HFF-Myc (cell line): ENCODE measurements at regions not wholly inside any gene's neighbourhood (a gene's known extent, or its start where the extent isn't known, plus 50 kb on each side); places are given as distances from the start of the nearest gene placed in this dataset.

ENCODE experiments used
- DNase-seq: peaks from one replicate; pipeline ENCODE4 v3.0.0-alpha.2; 2011; ENCODE audit warnings: low read depth; ENCODE audit errors: extremely low read depth
- H3K4me3 ChIP-seq: replicated peaks from 2 replicates; pipeline ENCODE4 v1.5.1; 2011; ENCODE audit warnings: low read depth, mild to moderate bottlenecking, control low read depth, low read length
- TF ChIP-seq, protein P1 (sequence below): IDR thresholded peaks from 2 replicates; pipeline ENCODE4 v1.5.1; 2012; ENCODE audit warnings: mild to moderate bottlenecking, low read depth, low read length, control low read depth; ENCODE audit errors: missing control alignments

DNA sequence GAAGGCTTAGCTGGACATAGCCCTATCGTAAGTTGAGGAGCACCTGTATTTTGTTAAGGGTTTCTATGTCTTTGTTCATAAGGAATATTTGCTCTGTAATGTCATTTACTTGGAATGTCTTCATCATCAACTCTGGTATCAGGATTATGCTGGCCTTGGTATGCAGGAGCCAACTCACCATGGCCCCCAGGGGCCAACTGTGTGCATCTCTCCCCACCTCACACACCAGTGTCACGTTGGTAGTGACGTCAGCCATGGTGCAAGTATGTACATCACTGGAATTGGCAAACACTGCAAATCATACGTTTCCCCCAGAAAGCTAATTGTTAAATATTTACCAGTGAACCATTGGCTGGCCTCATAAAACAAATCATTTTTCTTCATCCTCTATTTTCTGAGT is 70.8 kb downstream of the YTHDF1 start:
- TF ChIP-seq, protein P1, sequence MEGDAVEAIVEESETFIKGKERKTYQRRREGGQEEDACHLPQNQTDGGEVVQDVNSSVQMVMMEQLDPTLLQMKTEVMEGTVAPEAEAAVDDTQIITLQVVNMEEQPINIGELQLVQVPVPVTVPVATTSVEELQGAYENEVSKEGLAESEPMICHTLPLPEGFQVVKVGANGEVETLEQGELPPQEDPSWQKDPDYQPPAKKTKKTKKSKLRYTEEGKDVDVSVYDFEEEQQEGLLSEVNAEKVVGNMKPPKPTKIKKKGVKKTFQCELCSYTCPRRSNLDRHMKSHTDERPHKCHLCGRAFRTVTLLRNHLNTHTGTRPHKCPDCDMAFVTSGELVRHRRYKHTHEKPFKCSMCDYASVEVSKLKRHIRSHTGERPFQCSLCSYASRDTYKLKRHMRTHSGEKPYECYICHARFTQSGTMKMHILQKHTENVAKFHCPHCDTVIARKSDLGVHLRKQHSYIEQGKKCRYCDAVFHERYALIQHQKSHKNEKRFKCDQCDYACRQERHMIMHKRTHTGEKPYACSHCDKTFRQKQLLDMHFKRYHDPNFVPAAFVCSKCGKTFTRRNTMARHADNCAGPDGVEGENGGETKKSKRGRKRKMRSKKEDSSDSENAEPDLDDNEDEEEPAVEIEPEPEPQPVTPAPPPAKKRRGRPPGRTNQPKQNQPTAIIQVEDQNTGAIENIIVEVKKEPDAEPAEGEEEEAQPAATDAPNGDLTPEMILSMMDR: no peak
- H3K4me3 ChIP-seq: no peak overlapping the region
- no peak for DNase-seq

DNA sequence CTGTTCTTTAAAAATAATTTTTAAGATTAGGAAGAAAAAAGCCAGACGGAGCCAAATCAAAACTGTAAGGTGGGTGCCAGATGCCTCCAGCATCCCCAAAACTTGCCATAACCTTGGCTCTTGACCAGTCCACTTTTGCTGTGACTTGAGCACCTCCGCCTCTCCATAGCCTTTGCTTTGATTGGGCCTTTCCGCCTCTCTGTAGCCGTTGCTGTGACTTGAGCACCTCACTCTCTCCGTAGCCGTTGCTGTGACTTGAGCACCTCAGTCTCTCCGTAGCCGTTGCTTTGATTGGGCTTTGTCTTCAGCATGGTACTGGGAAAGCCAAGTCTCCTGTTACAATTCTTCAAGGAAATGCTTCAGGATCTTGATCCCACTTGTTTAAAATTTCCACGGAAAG is 73.0 kb downstream of the YTHDF1 start:
- no peak overlapping the region for H3K4me3 ChIP-seq
- TF ChIP-seq, protein P1: no peak
- DNase-seq: no peak

DNA sequence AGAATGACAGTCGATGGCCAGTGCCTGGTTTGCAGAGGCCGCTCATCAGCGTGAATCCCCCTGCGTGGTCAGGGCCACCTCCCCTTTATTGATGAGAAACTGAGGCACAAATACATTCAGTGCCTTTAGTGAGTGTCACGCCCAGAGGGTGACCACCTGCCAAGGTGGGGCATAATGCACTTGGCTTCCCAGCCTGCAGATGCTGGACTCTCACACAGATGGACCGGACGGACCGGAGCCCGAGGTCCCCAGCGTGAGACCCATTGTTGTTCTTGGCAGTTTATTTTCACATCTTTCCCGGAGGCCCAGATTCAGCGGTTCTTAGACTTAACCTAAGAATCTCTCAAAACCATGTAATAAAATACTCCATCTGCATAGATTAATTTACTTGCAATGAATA is 74.4 kb downstream of the YTHDF1 start:
- H3K4me3 ChIP-seq: no peak overlapping the region
- TF ChIP-seq, protein P1: no peak
- no peak for DNase-seq

DNA sequence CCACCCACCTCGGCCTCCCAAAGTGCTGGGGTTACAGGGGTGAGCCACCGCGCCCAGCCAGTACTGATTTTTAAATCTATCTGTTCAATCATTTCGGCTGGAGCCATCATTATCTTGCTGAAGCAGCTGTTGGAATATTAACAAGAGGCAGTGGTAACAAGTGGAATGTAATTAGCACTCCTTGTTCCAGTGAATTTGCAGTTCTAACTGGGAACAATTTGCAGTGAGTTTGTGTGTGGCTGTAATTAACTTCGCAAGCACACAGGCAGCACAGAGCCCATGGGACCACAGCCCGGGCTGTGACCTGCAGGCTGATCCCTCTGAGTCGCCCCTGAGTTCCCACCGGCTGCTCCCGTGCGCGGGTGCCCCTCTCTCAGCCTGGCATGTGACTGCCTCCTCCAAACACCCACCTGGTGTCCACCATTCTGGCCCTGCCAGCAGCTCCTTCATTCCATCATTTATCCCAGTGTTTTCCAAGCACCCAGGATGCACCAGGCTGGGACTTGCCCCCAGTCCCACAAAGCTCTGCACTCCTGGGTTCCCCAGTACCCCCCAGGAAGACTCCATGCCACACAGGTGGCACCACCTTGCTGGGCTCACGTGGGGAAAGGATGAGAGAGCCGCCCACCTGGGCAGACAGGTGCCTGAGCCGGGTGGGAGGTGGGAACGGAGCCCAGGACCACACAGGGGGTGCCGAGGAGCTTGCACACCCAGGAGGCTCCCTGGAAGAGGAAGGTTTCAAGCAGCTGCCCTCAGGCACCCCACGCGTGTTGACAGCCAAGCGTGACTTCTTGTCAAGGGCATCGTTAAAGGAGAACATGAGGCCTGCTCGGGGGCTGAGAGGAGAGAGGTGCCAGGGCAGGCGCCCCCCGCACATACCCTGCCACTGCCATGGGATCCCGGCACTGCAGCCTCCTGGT is 75.2 kb downstream of the YTHDF1 start:
- TF ChIP-seq, protein P1: no peak
- H3K4me3 ChIP-seq: no peak overlapping the region
- DNase-seq: no peak

DNA sequence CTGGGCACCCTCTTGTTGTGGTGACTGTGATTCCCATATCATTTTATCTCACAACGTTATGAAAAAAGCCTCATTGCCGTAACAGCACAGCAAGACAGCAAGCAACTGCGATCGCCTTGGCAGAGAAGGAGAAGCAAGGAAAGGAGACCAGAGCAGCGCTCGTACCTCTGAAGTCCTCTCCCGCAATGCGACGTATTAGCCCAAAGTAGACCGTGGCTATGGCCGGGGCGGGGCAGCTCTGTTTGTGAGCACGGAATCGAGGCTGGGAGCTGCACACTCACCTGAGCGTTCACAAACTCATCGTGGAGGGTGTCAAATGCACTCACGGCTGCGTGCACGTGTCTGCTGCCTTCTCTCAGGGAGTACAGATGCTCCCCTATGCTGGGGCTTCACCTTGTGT is 76.1 kb downstream of the YTHDF1 start:
- TF ChIP-seq, protein P1: no peak
- no peak for DNase-seq
- H3K4me3 ChIP-seq: no peak overlapping the region

DNA sequence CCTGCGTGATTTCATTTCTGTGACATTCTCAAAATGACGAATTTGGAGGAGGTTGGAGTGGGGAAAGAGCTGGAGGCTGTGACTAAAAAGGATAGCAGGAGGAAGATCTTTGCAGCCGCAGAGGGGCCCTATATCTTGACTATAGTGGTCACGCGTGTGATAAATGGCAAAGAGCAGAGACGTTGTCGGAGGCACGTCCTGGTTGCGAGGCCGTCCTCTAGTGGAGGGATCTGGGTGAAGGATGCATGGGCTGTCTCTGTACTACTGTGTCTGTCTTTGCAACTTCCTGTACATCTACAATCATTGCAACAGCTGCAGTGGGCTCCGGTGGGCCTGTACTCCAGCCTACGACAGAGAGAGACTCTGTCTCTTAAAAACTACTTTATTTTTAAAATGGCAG is 76.6 kb downstream of the YTHDF1 start:
- TF ChIP-seq, protein P1: no peak
- H3K4me3 ChIP-seq: no peak overlapping the region
- DNase-seq: no peak
